ENCODE measurements at regions not wholly inside any gene's neighbourhood (a gene's known extent, or its start where the extent isn't known, plus 50 kb on each side); places are given as distances from the start of the nearest gene placed in this dataset.

- TF ChIP-seq ZNF207 (IDR thresholded peaks at IDR 0.05; ENCODE audit: borderline replicate concordance): no peak
- TF ChIP-seq NBN (IDR thresholded peaks at IDR 0.05): no peak
- no peak for TF ChIP-seq KAT2A (conservative IDR thresholded peaks at IDR 0.05; ENCODE audit: control insufficient read depth, low read depth, low read length)
- no peak for TF ChIP-seq STAT1 (conservative IDR thresholded peaks at IDR 0.05)
These were observed 72.1 kb upstream of the DNAH5 start (continued) for GRCh38 chr5:14016549-14016948.

DNA sequence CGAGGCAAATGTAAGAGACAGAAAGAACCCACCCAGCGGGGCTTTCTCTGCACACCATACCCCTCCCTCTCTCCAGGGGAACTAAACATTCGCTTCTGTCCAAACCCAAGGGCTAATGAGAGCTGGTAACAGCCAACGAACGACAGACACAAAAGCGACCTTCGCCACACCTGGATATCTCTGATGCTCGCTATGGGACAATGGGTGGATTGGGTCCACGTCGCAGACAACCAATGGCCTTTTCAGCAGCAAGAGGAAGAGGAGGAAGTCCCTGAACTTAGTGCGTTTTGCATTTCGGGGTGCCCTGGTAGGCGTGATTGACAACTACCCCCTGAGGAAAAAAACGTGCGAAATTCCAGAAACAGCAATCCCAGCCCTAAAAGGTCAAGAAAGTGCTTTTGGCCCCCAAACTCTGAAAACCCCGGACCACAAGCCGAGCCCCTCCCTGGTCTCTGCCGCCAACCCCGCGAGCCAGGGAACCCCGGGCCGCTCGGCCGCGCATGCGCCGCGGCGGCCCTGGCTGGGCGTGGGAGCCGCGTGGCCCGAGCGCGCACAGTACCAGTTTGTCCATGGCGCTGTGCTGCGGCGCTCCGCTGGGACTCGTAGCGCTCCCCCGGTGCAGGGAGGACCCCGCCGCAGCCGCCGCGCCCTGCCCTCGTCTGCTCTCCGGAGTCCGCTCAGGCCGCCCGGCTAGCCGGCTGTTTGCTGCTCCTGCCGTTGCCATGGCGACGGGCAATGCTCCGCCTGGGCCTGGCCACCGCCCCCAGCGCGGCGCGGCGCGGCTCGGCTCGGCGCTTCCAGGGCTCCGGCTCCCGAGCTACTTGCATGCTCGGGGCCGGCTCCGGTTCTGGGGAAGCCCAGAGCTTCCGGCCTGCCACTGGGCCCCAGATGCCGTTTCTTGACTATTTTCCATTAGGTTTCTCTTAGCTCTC lies 66.9 kb upstream of the DNAH5 start:
- BruUV-seq (replicated peaks): no TSS peak
- Histone ChIP-seq H3K9me3 (replicated peaks; ENCODE audit: control insufficient read depth, insufficient read depth, low read length) (no peaks in the 10 kb centered on the region), H3K79me2 (ENCODE audit: control insufficient read depth, insufficient read depth, low read length) (no peaks in the 10 kb centered on the region), H3K36me3 (ENCODE audit: control insufficient read depth in 2 of 2, insufficient read depth in 2 of 2, low read length in 1 of 2) (no peaks in the 10 kb centered on the region), H4K20me1 (ENCODE audit: control insufficient read depth, insufficient read depth) (no peaks in the 10 kb centered on the region), H3K27ac (ENCODE audit: control insufficient read depth, insufficient read depth) (no peak overlapping the region), H3K4me2 (ENCODE audit: control insufficient read depth, insufficient read depth) (peak overlapping the region; percentile 100), H3K4me1 (ENCODE audit: control insufficient read depth, insufficient read depth, low read length) (peaks cover 8% of the 10 kb centered on the region; the same call in 1 of the 2 replicates), H3K9ac (ENCODE audit: control insufficient read depth, insufficient read depth, low read length) (peak overlapping the region; percentile 53; the same call in 1 of the 2 replicates), H3K4me3 (peak overlapping the region; percentile 70), H3K27me3 (replicated peaks in 1 of 2; ENCODE audit: control insufficient read depth in 2 of 2, insufficient read depth in 2 of 2, low read length in 1 of 2) (no peaks in the 10 kb centered on the region), H2AFZ (ENCODE audit: control insufficient read depth, low read depth, low read length) (peak overlapping the region; percentile 97)
- RAD21 ChIA-PET (ENCODE audit: unreplicated experiment): interaction anchor here (0.7 to 1.2 kb wide), 5 partner anchors 17 to 98 kb away, joined by 3 to 5 read pairs (median 3); no protein-coding TSS in a partner anchor
- peak; percentile 49 for FAIRE-seq
- no peak for DNase-seq (ENCODE audit: low read depth, low spot score)
- POLR2A ChIA-PET: interaction anchor here (0.6 kb wide), 1 partner anchor 625 kb away, joined by 3 read pairs; no protein-coding TSS in a partner anchor
- in situ Hi-C loops (cut with MboI): no loop called here
- intact Hi-C loops (cut with micrococcal nuclease; ENCODE audit: unreplicated experiment): loop anchor here (5.0 kb wide), 1 partner anchor 196 kb away; no protein-coding TSS in a partner anchor
- CTCF ChIA-PET: interaction anchor here (0.7 to 1.1 kb wide), 4 partner anchors 23 to 276 kb away, joined by 3 to 4 read pairs (median 3); no protein-coding TSS in a partner anchor
- 2% methylated on average over 73 of the region's 74 CpGs for WGBS (ENCODE audit: insufficient coverage, insufficient replicate concordance, low lambda C conversion rate, missing lambda C conversion rate)
- peak; percentile 97 for ATAC-seq
- SMC1A ChIA-PET (ENCODE audit: uncharacterized antibody, unreplicated experiment): interaction anchor here (0.6 to 1.6 kb wide), 5 partner anchors 24 to 1125 kb away, joined by 3 read pairs; no protein-coding TSS in a partner anchor
- TF ChIP-seq MEF2B (IDR thresholded peaks at IDR 0.05; ENCODE audit: partially characterized antibody, poor library complexity, severe bottlenecking): peak; percentile 32
- peak; percentile 78 for TF ChIP-seq IKZF1 (conservative IDR thresholded peaks at IDR 0.05)
- TF ChIP-seq, protein P1, sequence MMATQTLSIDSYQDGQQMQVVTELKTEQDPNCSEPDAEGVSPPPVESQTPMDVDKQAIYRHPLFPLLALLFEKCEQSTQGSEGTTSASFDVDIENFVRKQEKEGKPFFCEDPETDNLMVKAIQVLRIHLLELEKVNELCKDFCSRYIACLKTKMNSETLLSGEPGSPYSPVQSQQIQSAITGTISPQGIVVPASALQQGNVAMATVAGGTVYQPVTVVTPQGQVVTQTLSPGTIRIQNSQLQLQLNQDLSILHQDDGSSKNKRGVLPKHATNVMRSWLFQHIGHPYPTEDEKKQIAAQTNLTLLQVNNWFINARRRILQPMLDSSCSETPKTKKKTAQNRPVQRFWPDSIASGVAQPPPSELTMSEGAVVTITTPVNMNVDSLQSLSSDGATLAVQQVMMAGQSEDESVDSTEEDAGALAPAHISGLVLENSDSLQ (IDR thresholded peaks at IDR 0.05): peak; percentile 58
- TF ChIP-seq SREBF1 (IDR thresholded peaks at IDR 0.05; ENCODE audit: low read length): no peak
- TF ChIP-seq KLF5 (IDR thresholded peaks at IDR 0.05; ENCODE audit: partially characterized antibody): peak; percentile 64
- TF ChIP-seq, protein P2, sequence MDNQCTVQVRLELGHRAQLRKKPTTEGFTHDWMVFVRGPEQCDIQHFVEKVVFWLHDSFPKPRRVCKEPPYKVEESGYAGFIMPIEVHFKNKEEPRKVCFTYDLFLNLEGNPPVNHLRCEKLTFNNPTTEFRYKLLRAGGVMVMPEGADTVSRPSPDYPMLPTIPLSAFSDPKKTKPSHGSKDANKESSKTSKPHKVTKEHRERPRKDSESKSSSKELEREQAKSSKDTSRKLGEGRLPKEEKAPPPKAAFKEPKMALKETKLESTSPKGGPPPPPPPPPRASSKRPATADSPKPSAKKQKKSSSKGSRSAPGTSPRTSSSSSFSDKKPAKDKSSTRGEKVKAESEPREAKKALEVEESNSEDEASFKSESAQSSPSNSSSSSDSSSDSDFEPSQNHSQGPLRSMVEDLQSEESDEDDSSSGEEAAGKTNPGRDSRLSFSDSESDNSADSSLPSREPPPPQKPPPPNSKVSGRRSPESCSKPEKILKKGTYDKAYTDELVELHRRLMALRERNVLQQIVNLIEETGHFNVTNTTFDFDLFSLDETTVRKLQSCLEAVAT (IDR thresholded peaks at IDR 0.05): 0 out of 2 replicates have a peak, but pooled peaks have one; percentile 23
- peak; percentile 66; the same call in 1 of the 2 replicates for TF ChIP-seq SIN3A (IDR thresholded peaks at IDR 0.05; ENCODE audit: low read depth, low read length)
- no peak for TF ChIP-seq ZNF592 (IDR thresholded peaks at IDR 0.05)
- no peak for TF ChIP-seq SP1 (IDR thresholded peaks at IDR 0.05; ENCODE audit: low read depth, low read length)
- 0 out of 2 replicates have a peak, but pooled peaks have one; percentile 30 for TF ChIP-seq POLR2A (IDR thresholded peaks at IDR 0.05; ENCODE audit: low read depth, low read length)
- TF ChIP-seq YY1 (IDR thresholded peaks at IDR 0.05; ENCODE audit: low read depth, low read length): 0 out of 2 replicates have a peak, but pooled peaks have one; percentile 28
